ENCODE measurements at regions not wholly inside any gene's neighbourhood (a gene's known extent, or its start where the extent isn't known, plus 50 kb on each side); places are given as distances from the start of the nearest gene placed in this dataset.
A peak's percentile ranks its signal among the peaks of the same experiment; 100 is the strongest.

DNA sequence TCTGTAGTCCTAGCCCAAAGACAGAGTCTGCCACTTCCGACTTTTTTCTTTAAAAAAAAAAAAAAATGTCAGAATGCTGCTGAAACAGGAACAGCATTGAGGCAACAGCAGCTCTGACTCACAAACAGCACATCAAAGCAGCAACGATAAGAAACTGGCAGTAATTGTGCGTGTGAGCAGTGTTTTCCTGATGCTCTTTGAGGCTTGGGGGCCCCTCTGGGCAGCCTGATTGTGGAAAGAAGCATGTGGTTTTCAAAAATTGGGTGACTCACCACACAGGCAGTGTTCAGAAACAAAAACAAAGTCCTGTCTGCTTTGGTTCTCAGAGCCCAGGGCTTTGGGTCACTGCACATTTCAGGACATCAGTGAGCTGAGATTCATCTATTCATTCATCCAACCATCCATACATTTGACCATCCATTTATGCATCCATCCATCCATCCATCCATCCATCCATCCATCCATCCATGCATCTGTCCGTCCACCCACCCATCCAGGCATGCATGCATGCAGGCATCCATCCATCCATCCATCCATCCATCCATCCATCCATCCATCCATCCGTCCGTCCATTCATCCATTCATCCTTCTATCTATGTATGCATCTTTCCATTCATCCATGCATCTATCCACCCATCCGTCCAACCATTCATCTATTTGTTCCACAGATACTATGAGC, 308.4 kb downstream of the RPLP1 start:
- no peaks in the 10 kb centered on the region for H3K27me3 ChIP-seq (ENCODE audit: control insufficient read depth, insufficient read depth, low read length, poor library complexity, severe bottlenecking)
- H3K27me3 Mint-ChIP-seq (ENCODE audit: insufficient read depth), result peaks cover 5% of the 10 kb centered on the region
- no peaks in the 10 kb centered on the region for H3K36me3 Mint-ChIP-seq (ENCODE audit: low read depth)
- H3K4me1 Mint-ChIP-seq, result no peaks in the 10 kb centered on the region
- no peak overlapping the region for H3K4me3 Mint-ChIP-seq
- no peak overlapping the region for H3K27ac Mint-ChIP-seq
- H3K27ac ChIP-seq (ENCODE audit: low read depth, low read length), result no peak overlapping the region
- no peak for DNase-seq
- no peaks in the 10 kb centered on the region for H3K36me3 ChIP-seq (ENCODE audit: control insufficient read depth, insufficient read depth, low read length)
- whole genome bisulfite sequencing, 2 experiments (ENCODE audit: insufficient coverage in 1 of 2, insufficient read length in 1 of 2), result 87 to 88% methylated on average over 5 to 7 of the region's 7 CpGs
- H3K4me3 ChIP-seq (ENCODE audit: low read length), result no peak overlapping the region
- H3K4me1 ChIP-seq (ENCODE audit: control insufficient read depth, insufficient read depth, low read length), result no peaks in the 10 kb centered on the region
- H3K9me3 ChIP-seq (ENCODE audit: control insufficient read depth, low read length), result no peaks in the 10 kb centered on the region
- H3K9ac ChIP-seq (ENCODE audit: extremely low read depth, low read length, poor library complexity, severe bottlenecking), result no peak overlapping the region
- TF ChIP-seq, protein P1, sequence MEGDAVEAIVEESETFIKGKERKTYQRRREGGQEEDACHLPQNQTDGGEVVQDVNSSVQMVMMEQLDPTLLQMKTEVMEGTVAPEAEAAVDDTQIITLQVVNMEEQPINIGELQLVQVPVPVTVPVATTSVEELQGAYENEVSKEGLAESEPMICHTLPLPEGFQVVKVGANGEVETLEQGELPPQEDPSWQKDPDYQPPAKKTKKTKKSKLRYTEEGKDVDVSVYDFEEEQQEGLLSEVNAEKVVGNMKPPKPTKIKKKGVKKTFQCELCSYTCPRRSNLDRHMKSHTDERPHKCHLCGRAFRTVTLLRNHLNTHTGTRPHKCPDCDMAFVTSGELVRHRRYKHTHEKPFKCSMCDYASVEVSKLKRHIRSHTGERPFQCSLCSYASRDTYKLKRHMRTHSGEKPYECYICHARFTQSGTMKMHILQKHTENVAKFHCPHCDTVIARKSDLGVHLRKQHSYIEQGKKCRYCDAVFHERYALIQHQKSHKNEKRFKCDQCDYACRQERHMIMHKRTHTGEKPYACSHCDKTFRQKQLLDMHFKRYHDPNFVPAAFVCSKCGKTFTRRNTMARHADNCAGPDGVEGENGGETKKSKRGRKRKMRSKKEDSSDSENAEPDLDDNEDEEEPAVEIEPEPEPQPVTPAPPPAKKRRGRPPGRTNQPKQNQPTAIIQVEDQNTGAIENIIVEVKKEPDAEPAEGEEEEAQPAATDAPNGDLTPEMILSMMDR (conservative IDR thresholded peaks at IDR 0.05), result no peak
- H3K9me3 Mint-ChIP-seq, result no peaks in the 10 kb centered on the region

DNA sequence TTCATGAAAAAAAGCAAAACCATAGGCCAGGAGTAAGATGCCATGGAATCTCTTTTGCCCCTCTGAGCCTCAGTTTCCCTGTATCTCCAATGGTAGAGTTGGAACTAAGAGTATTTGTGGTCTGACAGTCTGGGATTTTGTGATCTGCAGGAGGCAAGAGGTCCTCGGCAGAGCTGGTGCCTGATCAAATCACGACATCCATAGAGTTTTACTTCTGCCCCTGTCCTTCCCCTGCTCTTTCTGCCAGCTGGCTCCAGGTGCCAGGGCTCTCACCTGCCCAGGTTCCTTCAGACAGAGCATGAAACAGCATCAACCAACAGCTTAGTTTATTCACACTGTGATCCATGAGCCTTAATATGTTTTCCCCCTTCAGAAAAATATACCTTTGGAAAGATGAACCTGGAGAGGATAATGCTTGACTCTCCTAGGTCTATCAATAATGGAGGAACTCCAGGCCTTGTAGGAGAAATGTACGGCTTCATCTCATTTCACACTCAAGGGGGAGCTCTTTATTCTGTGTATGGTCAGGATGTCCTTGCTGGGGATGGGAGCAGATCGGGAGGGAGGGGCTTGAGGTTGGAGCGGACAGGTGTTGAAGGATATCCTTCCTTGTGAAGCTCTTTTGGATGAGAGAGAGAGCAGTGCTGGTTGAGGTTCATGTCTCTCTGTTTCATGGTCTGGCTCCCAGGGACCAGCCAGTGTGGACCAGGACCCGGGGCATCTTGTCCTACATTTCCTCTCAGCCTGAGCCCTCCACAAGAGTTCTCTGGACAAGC, 309.9 kb downstream of the RPLP1 start:
- H3K9me3 Mint-ChIP-seq, result peaks cover 11% of the 10 kb centered on the region
- no peaks in the 10 kb centered on the region for H3K36me3 ChIP-seq (ENCODE audit: control insufficient read depth, insufficient read depth, low read length)
- H3K4me3 Mint-ChIP-seq, result no peak overlapping the region
- H3K4me1 ChIP-seq (ENCODE audit: control insufficient read depth, insufficient read depth, low read length), result no peaks in the 10 kb centered on the region
- no peak overlapping the region for H3K27ac ChIP-seq (ENCODE audit: low read depth, low read length)
- no peak overlapping the region for H3K9ac ChIP-seq (ENCODE audit: extremely low read depth, low read length, poor library complexity, severe bottlenecking)
- H3K4me1 Mint-ChIP-seq, result no peaks in the 10 kb centered on the region
- no peaks in the 10 kb centered on the region for H3K27me3 ChIP-seq (ENCODE audit: control insufficient read depth, insufficient read depth, low read length, poor library complexity, severe bottlenecking)
- H3K27me3 Mint-ChIP-seq (ENCODE audit: insufficient read depth), result peaks cover 7% of the 10 kb centered on the region
- H3K27ac Mint-ChIP-seq, result no peak overlapping the region
- WGBS, 2 experiments (ENCODE audit: insufficient coverage in 1 of 2, insufficient read length in 1 of 2), result 56 to 80% methylated on average over 2 to 6 of the region's 6 CpGs
- DNase-seq, result peak; percentile 79
- no peaks in the 10 kb centered on the region for H3K36me3 Mint-ChIP-seq (ENCODE audit: low read depth)
- H3K9me3 ChIP-seq (ENCODE audit: control insufficient read depth, low read length), result peaks cover 8% of the 10 kb centered on the region
- no peak overlapping the region for H3K4me3 ChIP-seq (ENCODE audit: low read length)
- TF ChIP-seq, protein P1 (conservative IDR thresholded peaks at IDR 0.05), result peak; percentile 86

DNA sequence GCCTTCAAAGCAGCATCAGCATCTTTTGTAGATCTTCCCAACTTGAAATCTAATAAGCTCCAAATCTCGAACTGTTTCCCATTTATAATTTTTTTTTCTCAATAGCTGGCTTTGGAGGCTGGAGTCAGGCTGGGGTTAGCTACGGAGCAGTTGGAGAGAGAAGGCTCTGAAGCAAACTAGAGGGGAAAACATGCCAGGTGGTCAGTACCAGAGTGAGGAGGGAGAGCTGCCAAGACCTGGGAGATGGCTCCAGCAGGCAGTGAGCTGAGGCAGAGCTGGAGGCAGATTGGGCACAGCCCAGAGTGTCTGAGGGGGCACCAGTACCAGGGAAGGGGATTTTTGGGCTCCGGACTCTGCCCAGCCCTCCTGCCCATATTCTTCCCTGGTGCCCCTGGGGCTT, 311.2 kb downstream of the RPLP1 start:
- H3K36me3 ChIP-seq (ENCODE audit: control insufficient read depth, insufficient read depth, low read length), result no peaks in the 10 kb centered on the region
- no peaks in the 10 kb centered on the region for H3K4me1 ChIP-seq (ENCODE audit: control insufficient read depth, insufficient read depth, low read length)
- H3K9me3 ChIP-seq (ENCODE audit: control insufficient read depth, low read length), result peaks cover 20% of the 10 kb centered on the region
- WGBS, 2 experiments (ENCODE audit: insufficient coverage in 1 of 2, insufficient read length in 1 of 2), result 86 to 99% methylated on average over 2 to 3 of the region's 3 CpGs
- no peaks in the 10 kb centered on the region for H3K27me3 ChIP-seq (ENCODE audit: control insufficient read depth, insufficient read depth, low read length, poor library complexity, severe bottlenecking)
- H3K27ac Mint-ChIP-seq, result no peak overlapping the region
- no peak overlapping the region for H3K27ac ChIP-seq (ENCODE audit: low read depth, low read length)
- no peak overlapping the region for H3K4me3 Mint-ChIP-seq
- no peak overlapping the region for H3K9ac ChIP-seq (ENCODE audit: extremely low read depth, low read length, poor library complexity, severe bottlenecking)
- TF ChIP-seq, protein P1 (conservative IDR thresholded peaks at IDR 0.05), result no peak
- peaks cover 14% of the 10 kb centered on the region for H3K9me3 Mint-ChIP-seq
- no peak for DNase-seq
- no peaks in the 10 kb centered on the region for H3K4me1 Mint-ChIP-seq
- no peak overlapping the region for H3K4me3 ChIP-seq (ENCODE audit: low read length)
- peaks cover 7% of the 10 kb centered on the region for H3K27me3 Mint-ChIP-seq (ENCODE audit: insufficient read depth)
- no peaks in the 10 kb centered on the region for H3K36me3 Mint-ChIP-seq (ENCODE audit: low read depth)

Measured in endodermal cell (in vitro differentiated cells).